Stimulated activated memory B cell treated with anti-CD40 and anti-IgM and Interleukin-4, amounts not matched to agents 10 μg/mL and 1 μg/mL and 100 μg/mL, for 72 hours (primary cell): ENCODE measurements at regions not wholly inside any gene's neighbourhood (a gene's known extent, or its start where the extent isn't known, plus 50 kb on each side); places are given as distances from the start of the nearest gene placed in this dataset.

ENCODE experiments used
- ATAC-seq: fragments of 150-1000 bp; cut with Tn5 transposase; 2 replicates; pipeline ENCODE4 v1.10.0; 2021
- H3K27ac Mint-ChIP-seq: one replicate; pipeline ENCODE4 v1.8.0; 2022; ENCODE audit warnings: mild to moderate bottlenecking, mixed read lengths
- H3K27me3 Mint-ChIP-seq: one replicate; pipeline ENCODE4 v1.8.0; 2022; ENCODE audit warnings: mixed read lengths
- H3K36me3 Mint-ChIP-seq: one replicate; pipeline ENCODE4 v1.8.0; 2022; ENCODE audit warnings: mixed read lengths
- H3K4me1 Mint-ChIP-seq: one replicate; pipeline ENCODE4 v1.8.0; 2022; ENCODE audit warnings: mixed read lengths
- H3K4me3 Mint-ChIP-seq: one replicate; pipeline ENCODE4 v1.8.0; 2022; ENCODE audit warnings: mild to moderate bottlenecking, moderate library complexity, mixed read lengths
- H3K9me3 Mint-ChIP-seq: one replicate; pipeline ENCODE4 v1.8.0; 2022; ENCODE audit warnings: mixed read lengths

DNA sequence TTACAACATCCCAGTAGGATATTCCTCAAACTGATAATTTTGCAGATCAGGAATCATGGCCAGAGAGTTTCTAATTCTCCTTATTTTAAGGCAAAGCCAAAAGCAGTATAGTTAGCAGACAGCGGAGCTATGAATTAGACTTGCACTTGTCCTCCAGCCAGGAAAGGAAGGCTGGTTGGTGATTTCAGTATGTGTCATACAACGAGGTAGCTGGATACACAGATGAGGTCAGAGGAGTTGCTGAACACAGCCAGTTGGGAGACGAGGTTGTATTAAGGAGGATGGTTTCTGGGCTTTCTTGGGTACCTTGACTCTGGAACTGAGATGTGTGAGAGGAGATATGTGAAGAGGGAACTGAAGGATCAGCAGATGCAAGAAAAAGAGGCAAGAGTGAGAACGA, 185.2 kb downstream of the SOX11 start:
- no peak for ATAC-seq
- H3K4me1 Mint-ChIP-seq, result no peaks in the 10 kb centered on the region
- no peak overlapping the region for H3K4me3 Mint-ChIP-seq

DNA sequence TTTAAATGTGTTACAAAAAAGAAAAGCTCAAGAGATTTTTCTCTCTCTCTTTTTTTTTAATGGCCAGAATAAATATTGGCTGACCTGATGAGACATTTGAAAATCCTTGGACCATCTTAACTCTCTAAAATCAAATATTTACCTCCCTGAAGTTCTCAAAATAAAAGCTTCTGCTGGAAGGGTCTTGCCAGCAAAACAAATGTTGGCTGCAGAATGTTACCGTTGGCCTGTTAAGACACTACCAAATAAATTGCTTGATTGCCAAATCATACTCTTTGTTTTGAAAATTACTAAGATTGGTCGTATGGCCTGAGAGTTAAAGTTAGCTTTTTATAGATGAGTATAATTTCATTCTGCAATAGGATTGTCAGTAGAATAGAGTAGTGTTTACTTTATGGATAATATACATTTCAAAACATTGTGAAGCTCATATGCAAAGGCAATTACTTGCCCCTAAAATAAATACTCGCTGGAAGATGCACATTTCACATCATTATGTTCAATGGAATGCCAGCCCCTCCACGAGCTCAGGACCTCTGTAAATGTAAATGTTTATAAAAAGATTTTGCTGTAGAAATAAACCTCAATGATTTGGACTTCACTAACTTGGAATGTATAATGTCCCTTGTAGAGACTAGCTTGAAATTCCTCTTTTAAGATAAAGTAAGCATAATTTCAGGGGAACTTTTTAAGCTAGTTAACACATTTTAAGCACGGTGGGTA, 193.4 kb downstream of the SOX11 start:
- Mint-ChIP-seq H3K4me3 (no peak overlapping the region), H3K27ac (no peak overlapping the region), H3K27me3 (no peaks in the 10 kb centered on the region), H3K36me3 (no peaks in the 10 kb centered on the region), H3K9me3 (peaks cover 3% of the 10 kb centered on the region), H3K4me1 (no peaks in the 10 kb centered on the region)
- no peak for ATAC-seq

More for the DNA sequence above, 185.2 kb downstream of the SOX11 start:
- H3K36me3 Mint-ChIP-seq, result no peaks in the 10 kb centered on the region
- H3K9me3 Mint-ChIP-seq, result peaks cover 6% of the 10 kb centered on the region
- no peak overlapping the region for H3K27ac Mint-ChIP-seq
- H3K27me3 Mint-ChIP-seq, result no peaks in the 10 kb centered on the region

GRCh38 chr2:5886462-5886861, 194.3 kb downstream of the SOX11 start:
- Mint-ChIP-seq H3K4me1 (no peaks in the 10 kb centered on the region), H3K36me3 (no peaks in the 10 kb centered on the region), H3K27ac (no peak overlapping the region), H3K27me3 (no peaks in the 10 kb centered on the region), H3K4me3 (no peak overlapping the region), H3K9me3 (peaks cover 3% of the 10 kb centered on the region)
- no peak for ATAC-seq

DNA sequence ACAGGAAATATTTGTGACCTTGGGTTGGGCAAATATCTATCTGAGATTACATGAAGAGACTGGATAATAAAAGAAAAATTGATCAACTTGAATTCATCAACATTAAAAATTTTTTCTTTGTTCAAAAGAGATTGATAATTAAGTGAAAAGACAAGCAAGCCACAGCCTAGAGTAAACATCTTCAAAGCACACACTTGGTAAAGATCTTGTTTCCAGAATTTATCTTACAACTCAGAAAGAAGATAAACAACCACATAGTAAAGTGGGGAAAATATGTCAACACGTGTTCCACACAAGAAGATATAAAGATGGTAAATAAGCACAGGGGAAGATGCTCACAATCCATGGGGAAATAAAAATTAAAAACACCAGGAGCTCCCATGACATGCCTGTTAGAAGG, 195.9 kb downstream of the SOX11 start:
- H3K4me3 Mint-ChIP-seq, result no peak overlapping the region
- no peaks in the 10 kb centered on the region for H3K36me3 Mint-ChIP-seq
- H3K9me3 Mint-ChIP-seq, result peaks cover 3% of the 10 kb centered on the region
- H3K27ac Mint-ChIP-seq, result no peak overlapping the region
- ATAC-seq, result no peak
- H3K4me1 Mint-ChIP-seq, result no peaks in the 10 kb centered on the region
- no peaks in the 10 kb centered on the region for H3K27me3 Mint-ChIP-seq

DNA sequence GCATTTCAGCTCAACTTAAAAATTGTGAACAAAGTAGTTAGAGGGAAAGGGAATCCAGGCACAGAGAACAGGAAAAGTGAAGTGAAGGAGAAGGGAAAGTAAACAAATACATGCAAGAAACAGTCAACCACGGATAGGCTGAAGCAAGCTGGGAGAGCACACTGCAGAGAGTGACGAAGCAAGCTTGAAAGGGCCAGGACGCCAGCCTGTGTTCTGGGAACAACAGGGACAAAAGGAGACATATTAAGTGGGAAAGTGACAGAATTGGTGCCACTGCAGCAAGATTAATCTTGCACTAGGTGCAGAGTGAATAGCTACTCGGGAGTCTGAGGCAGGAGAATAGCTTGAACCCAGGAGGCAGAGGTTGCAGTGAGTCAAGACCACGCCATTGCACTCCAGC, 197.3 kb downstream of the SOX11 start:
- no peak overlapping the region for H3K4me3 Mint-ChIP-seq
- H3K27me3 Mint-ChIP-seq, result no peaks in the 10 kb centered on the region
- H3K4me1 Mint-ChIP-seq, result no peaks in the 10 kb centered on the region
- no peak overlapping the region for H3K27ac Mint-ChIP-seq
- H3K9me3 Mint-ChIP-seq, result peaks cover 5% of the 10 kb centered on the region
- no peak for ATAC-seq
- H3K36me3 Mint-ChIP-seq, result no peaks in the 10 kb centered on the region

DNA sequence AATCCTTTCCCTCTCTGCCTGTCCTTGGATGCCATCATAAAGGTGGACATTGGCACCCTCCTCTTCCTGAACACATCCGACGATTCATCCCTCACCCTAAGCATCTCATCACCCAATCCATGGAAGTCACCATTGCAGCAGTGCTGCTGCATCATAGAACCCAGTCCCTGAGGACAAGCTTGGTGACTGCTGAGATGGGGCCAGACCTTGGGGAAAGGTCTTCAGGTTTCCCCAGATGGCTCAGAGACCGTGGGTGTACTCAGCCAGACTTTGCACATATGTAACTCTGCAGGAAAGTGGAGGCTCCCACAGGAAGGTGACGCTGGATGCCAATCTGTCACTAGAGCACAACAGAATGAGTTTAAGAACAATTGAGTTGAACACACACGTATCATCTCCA, 202.2 kb downstream of the SOX11 start:
- H3K4me1 Mint-ChIP-seq, result no peaks in the 10 kb centered on the region
- H3K36me3 Mint-ChIP-seq, result no peaks in the 10 kb centered on the region
- no peak overlapping the region for H3K4me3 Mint-ChIP-seq
- peaks cover 8% of the 10 kb centered on the region for H3K9me3 Mint-ChIP-seq
- H3K27me3 Mint-ChIP-seq, result no peaks in the 10 kb centered on the region
- no peak overlapping the region for H3K27ac Mint-ChIP-seq
- no peak for ATAC-seq

GRCh38 chr2:5895284-5895683, 203.1 kb downstream of the SOX11 start:
- Mint-ChIP-seq H3K9me3 (peaks cover 11% of the 10 kb centered on the region), H3K27ac (no peak overlapping the region), H3K27me3 (no peaks in the 10 kb centered on the region), H3K36me3 (no peaks in the 10 kb centered on the region), H3K4me3 (no peak overlapping the region), H3K4me1 (no peaks in the 10 kb centered on the region)
- ATAC-seq, result no peak

GRCh38 chr2:5897249-5897648, 205.1 kb downstream of the SOX11 start:
- Mint-ChIP-seq H3K27ac (no peak overlapping the region), H3K4me1 (no peaks in the 10 kb centered on the region), H3K4me3 (no peak overlapping the region), H3K36me3 (no peaks in the 10 kb centered on the region), H3K27me3 (no peaks in the 10 kb centered on the region), H3K9me3 (peaks cover 13% of the 10 kb centered on the region)
- ATAC-seq, result no peak

- Mint-ChIP-seq H3K27me3 (no peaks in the 10 kb centered on the region), H3K9me3 (peaks cover 9% of the 10 kb centered on the region), H3K27ac (no peak overlapping the region), H3K4me3 (no peak overlapping the region), H3K4me1 (no peaks in the 10 kb centered on the region), H3K36me3 (no peaks in the 10 kb centered on the region)
- ATAC-seq, result no peak
These were observed 206.5 kb downstream of the SOX11 start for GRCh38 chr2:5898667-5899066.

GRCh38 chr2:5905661-5906060, 213.5 kb downstream of the SOX11 start:
- H3K4me1 Mint-ChIP-seq, result no peaks in the 10 kb centered on the region
- no peak for ATAC-seq
- no peaks in the 10 kb centered on the region for H3K36me3 Mint-ChIP-seq
- H3K27me3 Mint-ChIP-seq, result no peaks in the 10 kb centered on the region
- no peaks in the 10 kb centered on the region for H3K9me3 Mint-ChIP-seq
- H3K4me3 Mint-ChIP-seq, result no peak overlapping the region
- no peak overlapping the region for H3K27ac Mint-ChIP-seq

DNA sequence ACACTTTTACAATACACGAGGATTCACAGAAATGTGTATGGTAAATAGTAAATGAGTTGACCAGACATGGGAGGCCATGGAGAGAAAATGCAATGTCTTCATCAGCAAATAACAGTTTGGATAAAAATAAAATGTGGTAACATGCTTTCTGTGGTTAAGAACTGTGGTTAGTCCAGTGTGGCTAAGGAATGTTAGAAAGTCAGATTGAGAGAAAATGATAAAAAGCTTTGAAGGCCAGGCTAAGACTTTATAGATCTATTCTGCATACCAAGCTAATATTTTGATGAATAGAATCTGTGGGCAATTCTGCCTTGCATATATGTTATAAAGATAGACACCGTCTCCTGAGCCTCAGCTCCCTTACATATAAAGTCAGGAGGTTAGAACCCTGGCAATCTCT, 215.9 kb downstream of the SOX11 start:
- no peak overlapping the region for H3K27ac Mint-ChIP-seq
- H3K9me3 Mint-ChIP-seq, result no peaks in the 10 kb centered on the region
- H3K36me3 Mint-ChIP-seq, result no peaks in the 10 kb centered on the region
- no peak overlapping the region for H3K4me3 Mint-ChIP-seq
- H3K27me3 Mint-ChIP-seq, result no peaks in the 10 kb centered on the region
- no peaks in the 10 kb centered on the region for H3K4me1 Mint-ChIP-seq
- ATAC-seq, result no peak

GRCh38 chr2:5911718-5912117, 219.5 kb downstream of the SOX11 start:
- no peak overlapping the region for H3K4me3 Mint-ChIP-seq
- ATAC-seq, result no peak
- no peaks in the 10 kb centered on the region for H3K27me3 Mint-ChIP-seq
- no peaks in the 10 kb centered on the region for H3K4me1 Mint-ChIP-seq
- no peak overlapping the region for H3K27ac Mint-ChIP-seq
- no peaks in the 10 kb centered on the region for H3K36me3 Mint-ChIP-seq
- no peaks in the 10 kb centered on the region for H3K9me3 Mint-ChIP-seq

DNA sequence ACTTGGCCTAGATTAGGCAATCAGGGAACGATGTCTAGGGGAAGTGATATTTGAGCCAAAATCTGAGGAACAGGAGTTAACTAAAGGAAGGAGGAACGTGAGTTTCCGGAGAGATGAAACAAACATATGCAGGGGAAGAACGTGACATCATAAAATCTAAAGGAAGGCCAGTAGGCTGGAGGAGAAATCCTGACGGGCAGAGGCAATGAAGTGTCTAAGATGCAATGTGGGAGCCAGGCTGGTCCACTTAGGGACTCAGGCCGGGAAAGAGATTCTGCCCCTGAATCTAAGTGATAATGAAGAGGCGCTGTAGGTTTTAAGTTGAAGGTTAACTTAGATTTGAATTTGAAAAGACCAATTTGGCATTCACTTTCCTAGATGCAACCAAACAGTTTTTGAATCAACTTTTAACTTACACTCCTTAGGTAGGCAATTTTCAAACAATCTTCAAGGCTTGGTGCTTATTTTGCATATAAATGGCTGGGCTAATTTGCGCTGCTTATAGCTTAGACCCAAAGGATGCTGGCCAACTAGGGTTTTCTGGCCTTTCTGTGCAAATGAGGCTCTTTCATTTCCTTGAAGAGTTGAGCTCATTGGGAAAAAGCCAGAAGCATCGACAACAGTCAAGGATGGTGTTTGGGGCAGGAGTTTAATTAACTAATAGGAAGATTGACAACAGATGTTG, 221.7 kb downstream of the SOX11 start:
- Mint-ChIP-seq H3K4me3 (no peak overlapping the region), H3K27me3 (no peaks in the 10 kb centered on the region), H3K9me3 (peaks cover under 1% of the 10 kb centered on the region), H3K36me3 (no peaks in the 10 kb centered on the region), H3K4me1 (no peaks in the 10 kb centered on the region), H3K27ac (no peak overlapping the region)
- no peak for ATAC-seq

DNA sequence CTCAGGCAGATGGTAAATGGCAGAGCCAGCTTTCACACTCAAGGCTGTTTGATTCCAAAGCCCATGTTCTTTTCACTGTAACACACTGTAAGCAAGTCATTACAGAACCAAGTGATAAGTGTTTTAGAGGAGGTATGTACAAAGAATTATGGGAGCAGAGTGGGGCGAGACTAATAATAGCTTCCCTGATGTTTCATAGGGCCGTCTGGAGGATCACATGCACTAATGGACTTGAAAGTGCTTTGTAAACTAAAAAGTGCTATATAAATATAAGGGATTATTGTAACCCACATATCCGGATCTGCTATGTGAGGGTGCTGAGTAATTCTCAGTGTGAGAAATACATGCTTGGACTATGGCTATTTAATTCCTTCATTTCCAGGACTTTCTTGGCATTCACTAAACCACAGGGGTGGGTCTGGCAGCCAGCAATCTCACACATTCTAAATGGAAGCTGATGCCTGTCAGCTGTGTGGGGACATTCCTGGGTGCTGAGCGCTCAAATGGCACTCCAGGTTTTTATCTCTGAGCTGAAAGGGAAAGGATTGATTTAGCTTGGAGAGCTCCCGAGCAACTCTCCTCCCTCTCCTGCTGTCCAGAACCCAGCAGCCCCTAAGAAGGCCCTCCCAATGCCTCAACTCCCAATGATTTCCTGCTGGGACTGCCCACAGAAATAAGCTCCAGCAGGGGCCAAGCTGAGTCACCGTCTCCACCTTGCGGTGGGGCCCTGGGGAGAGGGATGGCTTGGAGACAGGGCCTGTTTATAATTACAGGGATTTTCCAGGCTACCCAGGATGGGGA, 222.8 kb downstream of the SOX11 start:
- H3K27ac Mint-ChIP-seq, result no peak overlapping the region
- no peaks in the 10 kb centered on the region for H3K4me1 Mint-ChIP-seq
- no peak overlapping the region for H3K4me3 Mint-ChIP-seq
- H3K36me3 Mint-ChIP-seq, result no peaks in the 10 kb centered on the region
- no peak for ATAC-seq
- H3K9me3 Mint-ChIP-seq, result peaks cover 8% of the 10 kb centered on the region
- no peaks in the 10 kb centered on the region for H3K27me3 Mint-ChIP-seq

DNA sequence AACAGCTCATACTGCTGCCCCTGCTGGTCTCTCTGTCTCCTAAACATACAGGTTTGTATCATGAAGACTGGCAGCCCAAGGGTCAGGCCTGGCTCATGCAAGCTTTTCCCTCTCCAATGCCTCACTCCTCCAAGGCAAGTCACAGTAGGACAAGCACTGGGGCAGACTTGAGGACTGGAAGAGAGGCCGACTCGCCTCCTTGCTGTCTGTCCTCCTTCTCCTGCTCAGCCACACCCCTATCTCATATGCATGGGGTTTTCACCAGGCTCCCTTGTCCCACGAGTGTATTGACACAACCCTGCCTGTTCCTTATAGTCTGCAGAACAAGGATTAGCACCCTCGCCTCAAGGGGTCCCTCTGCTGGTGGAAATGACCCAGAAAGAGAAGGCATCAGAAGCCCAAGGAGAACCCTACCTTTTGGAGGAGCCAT, 223.7 kb downstream of the SOX11 start:
- H3K4me3 Mint-ChIP-seq, result no peak overlapping the region
- ATAC-seq, result no peak
- no peaks in the 10 kb centered on the region for H3K27me3 Mint-ChIP-seq
- H3K27ac Mint-ChIP-seq, result no peak overlapping the region
- H3K4me1 Mint-ChIP-seq, result no peaks in the 10 kb centered on the region
- peaks cover 8% of the 10 kb centered on the region for H3K9me3 Mint-ChIP-seq
- H3K36me3 Mint-ChIP-seq, result no peaks in the 10 kb centered on the region
